Keratinocyte (primary cell): ENCODE measurements at regions not wholly inside any gene's neighbourhood (a gene's known extent, or its start where the extent isn't known, plus 50 kb on each side); places are given as distances from the start of the nearest gene placed in this dataset.

ENCODE experiments used
- DNase-seq: peaks from one replicate; pipeline ENCODE4 v3.0.0-alpha.2; 2011; ENCODE audit warnings: low read depth, missing footprints, low spot score
- FAIRE-seq: peaks from 2 replicates; lab custom pipeline; 2011; peaks lifted over from hg19 to GRCh38; lab: Jason Lieb, UNC
- H2AFZ ChIP-seq: 2 replicates; pipeline ENCODE4 v1.6.0; 2012; ENCODE audit warnings: low read length, control low read depth, inconsistent platforms; ENCODE audit not compliant: control insufficient read depth
- H3K27ac ChIP-seq: 2 replicates; pipeline ENCODE4 v1.5.1; 2011; ENCODE audit warnings: low read length; ENCODE audit not compliant: control insufficient read depth, insufficient read depth
- H3K27me3 ChIP-seq: 3 replicates; pipeline ENCODE4 v1.6.0; 2011; ENCODE audit warnings: low read length; ENCODE audit not compliant: control insufficient read depth, insufficient read depth; ENCODE audit errors: extremely low read depth
- H3K36me3 ChIP-seq, 2 experiments: 2 replicates in 1 of 2; 3 replicates in 1 of 2; pipeline ENCODE4 v1.5.1; 2011; ENCODE audit warnings: low read length in 2 of 2, mild to moderate bottlenecking in 1 of 2; ENCODE audit not compliant: control insufficient read depth in 2 of 2, insufficient read depth in 2 of 2; ENCODE audit errors: extremely low read depth in 1 of 2
- H3K4me1 ChIP-seq: 3 replicates; pipeline ENCODE4 v1.5.1; 2011; ENCODE audit warnings: low read length; ENCODE audit not compliant: control insufficient read depth, insufficient read depth; ENCODE audit errors: extremely low read depth
- H3K4me2 ChIP-seq: 3 replicates; pipeline ENCODE4 v1.6.0; 2011; ENCODE audit warnings: low read depth, low read length; ENCODE audit not compliant: control insufficient read depth, insufficient read depth; ENCODE audit errors: extremely low read depth
- H3K4me3 ChIP-seq, 3 experiments: fragments of 200-600 bp in 1 of 3; sonication (generic) in 1 of 3; 2 replicates in 2 of 3; 3 replicates in 1 of 3; pipeline ENCODE4 v1.5.1; 2011 to 2016; ENCODE audit warnings: low read length in 3 of 3, mild to moderate bottlenecking in 3 of 3, control low read depth in 2 of 3, inconsistent platforms in 1 of 3, low read depth in 1 of 3, mixed read lengths in 1 of 3, mixed run types in 1 of 3, moderate library complexity in 1 of 3; ENCODE audit not compliant: control insufficient read depth in 2 of 3, insufficient read depth in 2 of 3; ENCODE audit errors: extremely low read depth in 1 of 3
- H3K79me2 ChIP-seq: 2 replicates; pipeline ENCODE4 v1.6.0; 2012; ENCODE audit warnings: low read length; ENCODE audit not compliant: control insufficient read depth, insufficient read depth
- H3K9ac ChIP-seq: 3 replicates; pipeline ENCODE4 v1.6.0; 2011; ENCODE audit warnings: low read length; ENCODE audit not compliant: control insufficient read depth, insufficient read depth; ENCODE audit errors: extremely low read depth
- H3K9me1 ChIP-seq: 3 replicates; pipeline ENCODE4 v1.6.0; 2011; ENCODE audit warnings: low read length; ENCODE audit not compliant: control insufficient read depth, insufficient read depth; ENCODE audit errors: extremely low read depth
- H3K9me3 ChIP-seq: 2 replicates; pipeline ENCODE4 v1.5.1; 2012; ENCODE audit warnings: low read depth, low read length; ENCODE audit not compliant: control insufficient read depth
- H4K20me1 ChIP-seq: 3 replicates; pipeline ENCODE4 v1.6.0; 2011; ENCODE audit warnings: low read length; ENCODE audit not compliant: control insufficient read depth, insufficient read depth; ENCODE audit errors: extremely low read depth
- CTCF ChIP-seq, 3 experiments: IDR thresholded peaks in 1 of 3; conservative IDR thresholded peaks in 1 of 3; optimal IDR thresholded peaks in 1 of 3; 2 replicates in 2 of 3; 3 replicates in 1 of 3; pipeline versions ENCODE3 to v1.5.1; 2011; ENCODE audit warnings: low read length in 3 of 3, mild to moderate bottlenecking in 3 of 3, moderate library complexity in 2 of 3, control low read depth in 1 of 3, inconsistent platforms in 1 of 3; ENCODE audit not compliant: insufficient read depth in 2 of 3; ENCODE audit errors: extremely low read depth in 1 of 3
- EZH2 ChIP-seq: IDR thresholded peaks from one replicate; pipeline ENCODE4 v1.6.1; 2012; ENCODE audit warnings: inconsistent platforms, mild to moderate bottlenecking, low read length, moderate library complexity
- dilution Hi-C: fragments of 300-500 bp; cut with MboI; formaldehyde crosslinking; loops from one replicate; pipeline ENCODE4 v1.7.0; 2020; ENCODE audit warnings: low sequenced_read_pairs; ENCODE audit not compliant: extremely low pct_ligation_motif_present

GRCh38 chr5:135696317-135696716 is 117.5 kb upstream of the CXCL14 start:
- H3K4me2 ChIP-seq: no peak overlapping the region
- H3K27ac ChIP-seq: no peak overlapping the region
- H3K79me2 ChIP-seq: no peaks in the 10 kb centered on the region
- peaks cover 22% of the 10 kb centered on the region for H3K4me1 ChIP-seq
- no peaks in the 10 kb centered on the region for H3K9me1 ChIP-seq
- dilution Hi-C loops: no loop called here
- H4K20me1 ChIP-seq: no peaks in the 10 kb centered on the region
- no peaks in the 10 kb centered on the region for H3K9me3 ChIP-seq
- no peak for FAIRE-seq
- H3K27me3 ChIP-seq: no peaks in the 10 kb centered on the region
- no peak for TF ChIP-seq EZH2
- no peak for TF ChIP-seq CTCF (optimal IDR thresholded peaks at IDR 0.05 in 1 of 3, IDR thresholded peaks at IDR 0.05 in 1 of 3, conservative IDR thresholded peaks at IDR 0.05 in 1 of 3; ENCODE audit: extremely low read depth in 1 of 3, insufficient read depth in 2 of 3, low read length in 3 of 3)
- no peak overlapping the region for H3K4me3 ChIP-seq
- no peaks in the 10 kb centered on the region for H3K36me3 ChIP-seq
- no peak overlapping the region for H2AFZ ChIP-seq
- no peak for DNase-seq
- no peak overlapping the region for H3K9ac ChIP-seq

DNA sequence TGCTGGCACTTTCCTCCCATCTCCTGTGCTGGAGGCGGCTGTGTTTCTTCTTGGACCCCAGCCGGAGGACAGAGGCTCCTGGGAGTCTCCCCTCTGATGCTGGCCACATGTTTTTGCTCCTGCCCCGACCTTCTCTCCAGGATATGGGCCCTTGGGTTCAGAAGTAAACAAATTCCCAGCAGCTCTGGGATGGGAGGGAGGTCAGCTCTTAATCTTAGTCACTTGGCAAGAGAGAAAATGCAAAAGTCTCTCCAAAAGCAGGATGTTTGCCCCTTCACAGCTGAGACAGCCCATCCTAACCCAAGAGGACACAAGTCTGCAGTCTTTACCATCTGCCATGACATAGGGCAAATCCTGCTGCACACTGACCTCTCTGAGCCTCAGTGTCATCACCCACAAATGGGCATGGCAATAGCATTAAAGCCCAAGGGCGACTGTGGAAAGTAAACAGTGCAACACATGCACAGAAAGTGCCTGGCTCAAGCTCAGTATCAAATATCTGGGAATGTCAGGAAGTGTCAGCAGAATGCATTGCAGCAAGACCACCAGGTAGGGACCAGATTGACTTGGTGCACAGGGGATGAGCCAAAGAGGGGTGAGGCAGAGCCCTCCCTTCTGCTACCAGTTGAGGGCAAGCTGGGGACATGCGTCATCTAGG is 117.0 kb upstream of the CXCL14 start:
- Histone ChIP-seq H3K9me1 (no peaks in the 10 kb centered on the region), H3K9me3 (no peaks in the 10 kb centered on the region), H3K36me3 (no peaks in the 10 kb centered on the region), H3K27ac (no peak overlapping the region), H4K20me1 (no peaks in the 10 kb centered on the region), H2AFZ (no peak overlapping the region), H3K4me1 (peaks cover 22% of the 10 kb centered on the region), H3K4me2 (no peak overlapping the region), H3K27me3 (no peaks in the 10 kb centered on the region), H3K79me2 (no peaks in the 10 kb centered on the region), H3K4me3 (no peak overlapping the region), H3K9ac (no peak overlapping the region)
- TF ChIP-seq EZH2 (no peak), CTCF (optimal IDR thresholded peaks at IDR 0.05 in 1 of 3, IDR thresholded peaks at IDR 0.05 in 1 of 3, conservative IDR thresholded peaks at IDR 0.05 in 1 of 3; ENCODE audit: extremely low read depth in 1 of 3, insufficient read depth in 2 of 3, low read length in 3 of 3) (no peak)
- dilution Hi-C loops: no loop called here
- FAIRE-seq (no peak), DNase-seq (no peak)
